ENCODE measurements at regions not wholly inside any gene's neighbourhood (a gene's known extent, or its start where the extent isn't known, plus 50 kb on each side); places are given as distances from the start of the nearest gene placed in this dataset.

- no peak for DNase-seq (ENCODE audit: low read depth)
- H3K4me3 ChIP-seq (ENCODE audit: low read depth, low read length), result no peak overlapping the region
- TF ChIP-seq, protein P1, sequence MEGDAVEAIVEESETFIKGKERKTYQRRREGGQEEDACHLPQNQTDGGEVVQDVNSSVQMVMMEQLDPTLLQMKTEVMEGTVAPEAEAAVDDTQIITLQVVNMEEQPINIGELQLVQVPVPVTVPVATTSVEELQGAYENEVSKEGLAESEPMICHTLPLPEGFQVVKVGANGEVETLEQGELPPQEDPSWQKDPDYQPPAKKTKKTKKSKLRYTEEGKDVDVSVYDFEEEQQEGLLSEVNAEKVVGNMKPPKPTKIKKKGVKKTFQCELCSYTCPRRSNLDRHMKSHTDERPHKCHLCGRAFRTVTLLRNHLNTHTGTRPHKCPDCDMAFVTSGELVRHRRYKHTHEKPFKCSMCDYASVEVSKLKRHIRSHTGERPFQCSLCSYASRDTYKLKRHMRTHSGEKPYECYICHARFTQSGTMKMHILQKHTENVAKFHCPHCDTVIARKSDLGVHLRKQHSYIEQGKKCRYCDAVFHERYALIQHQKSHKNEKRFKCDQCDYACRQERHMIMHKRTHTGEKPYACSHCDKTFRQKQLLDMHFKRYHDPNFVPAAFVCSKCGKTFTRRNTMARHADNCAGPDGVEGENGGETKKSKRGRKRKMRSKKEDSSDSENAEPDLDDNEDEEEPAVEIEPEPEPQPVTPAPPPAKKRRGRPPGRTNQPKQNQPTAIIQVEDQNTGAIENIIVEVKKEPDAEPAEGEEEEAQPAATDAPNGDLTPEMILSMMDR (conservative IDR thresholded peaks at IDR 0.05; ENCODE audit: low read depth, low read length), result no peak
Observed at GRCh38 chr6:145258122-145258521, 477.2 kb downstream of the EPM2A start.

- DNase-seq (ENCODE audit: low read depth), result no peak
- TF ChIP-seq, protein P1 (conservative IDR thresholded peaks at IDR 0.05; ENCODE audit: low read depth, low read length), result no peak
- H3K4me3 ChIP-seq (ENCODE audit: low read depth, low read length), result no peak overlapping the region
Observed at GRCh38 chr6:145260484-145261175, 474.7 kb downstream of the EPM2A start.

DNA sequence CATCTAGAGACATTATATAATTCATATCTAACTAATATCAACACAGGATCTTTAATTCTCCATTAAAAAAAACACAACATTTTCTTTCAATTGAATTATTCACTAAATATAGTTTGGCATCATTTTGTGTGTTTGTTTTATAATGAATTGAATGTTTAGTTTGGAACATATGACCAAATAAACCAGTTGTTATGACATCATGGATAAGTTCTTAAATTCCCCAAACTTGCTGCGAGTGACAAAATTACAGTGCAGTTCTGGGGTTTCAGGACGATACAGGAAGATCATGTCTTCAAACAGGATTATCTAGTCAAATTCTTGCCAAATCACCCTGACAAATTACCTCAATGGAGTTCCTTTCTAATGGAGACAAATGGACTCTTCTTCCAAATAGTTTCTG is 473.6 kb downstream of the EPM2A start:
- H3K4me3 ChIP-seq (ENCODE audit: low read depth, low read length), result no peak overlapping the region
- no peak for DNase-seq (ENCODE audit: low read depth)
- TF ChIP-seq, protein P1 (conservative IDR thresholded peaks at IDR 0.05; ENCODE audit: low read depth, low read length), result no peak

- TF ChIP-seq, protein P1 (conservative IDR thresholded peaks at IDR 0.05; ENCODE audit: low read depth, low read length), result no peak
- no peak overlapping the region for H3K4me3 ChIP-seq (ENCODE audit: low read depth, low read length)
- DNase-seq (ENCODE audit: low read depth), result no peak
Observed at GRCh38 chr6:145262771-145263170, 472.5 kb downstream of the EPM2A start.

- H3K4me3 ChIP-seq (ENCODE audit: low read depth, low read length), result no peak overlapping the region
- TF ChIP-seq, protein P1 (conservative IDR thresholded peaks at IDR 0.05; ENCODE audit: low read depth, low read length), result no peak
- no peak for DNase-seq (ENCODE audit: low read depth)
Observed at GRCh38 chr6:145263778-145264211, 471.5 kb downstream of the EPM2A start.

DNA sequence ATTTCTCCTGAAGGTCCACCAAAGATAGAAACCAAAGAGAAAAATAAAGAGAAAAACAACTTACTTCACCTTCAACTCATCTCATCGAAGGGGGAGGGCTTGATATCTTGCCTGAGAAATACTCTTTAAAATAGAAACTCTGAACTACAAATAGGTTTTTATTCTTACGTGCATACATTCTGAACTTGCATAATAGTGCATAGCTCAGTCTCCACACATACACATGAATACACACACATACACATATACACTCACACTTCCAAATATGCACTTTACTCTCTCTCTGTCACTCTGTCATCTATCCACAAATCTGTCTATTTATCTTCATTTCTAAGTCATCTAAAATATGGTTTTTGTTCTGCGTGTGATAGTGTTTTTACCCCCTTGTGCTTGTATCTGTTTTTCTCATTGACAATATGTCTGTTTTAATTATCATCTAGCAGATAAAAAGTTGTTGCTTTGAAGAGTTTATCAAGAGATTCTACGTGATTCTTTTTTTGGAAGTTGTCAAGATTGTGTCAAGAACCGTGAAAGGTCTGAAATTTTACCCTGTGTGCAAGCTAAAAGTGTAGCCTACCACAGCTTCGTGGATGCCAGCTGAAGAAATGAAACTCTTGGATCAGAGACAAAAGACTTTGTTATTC is 468.8 kb downstream of the EPM2A start:
- no peak for DNase-seq (ENCODE audit: low read depth)
- no peak overlapping the region for H3K4me3 ChIP-seq (ENCODE audit: low read depth, low read length)
- TF ChIP-seq, protein P1 (conservative IDR thresholded peaks at IDR 0.05; ENCODE audit: low read depth, low read length), result no peak

Measured in choroid plexus epithelial cell (primary cell).